ENCODE measurements at regions not wholly inside any gene's neighbourhood (a gene's known extent, or its start where the extent isn't known, plus 50 kb on each side); places are given as distances from the start of the nearest gene placed in this dataset.

- no peak for TF ChIP-seq ZBTB33 (IDR thresholded peaks at IDR 0.05; ENCODE audit: borderline replicate concordance, low read depth)
These were observed 296.0 kb downstream of the RMST start (continued) for GRCh38 chr12:97758586-97758985.

GRCh38 chr12:97760601-97761000 is 298.0 kb downstream of the RMST start:
- no peaks in the 10 kb centered on the region for H3K9me3 ChIP-seq
- ChIA-PET POLR2A (no interaction called here), CTCF (no interaction called here)
- no peak overlapping the region for H2AFZ ChIP-seq (ENCODE audit: low read depth)
- no peaks in the 10 kb centered on the region for H3F3A ChIP-seq (replicated peaks; ENCODE audit: insufficient read depth)
- H3K27me3 ChIP-seq (ENCODE audit: insufficient read depth) = no peaks in the 10 kb centered on the region
- H3K9me2 ChIP-seq = no peaks in the 10 kb centered on the region
- H3K27ac ChIP-seq (ENCODE audit: low read depth in 2 of 2, low read length in 1 of 2) = no peak overlapping the region
- WGBS (ENCODE audit: low lambda C conversion rate) = 38% methylated on average over 3 of the region's 3 CpGs
- H3K4me3 ChIP-seq (ENCODE audit: low read depth in 2 of 2, low read length in 1 of 2) = no peak overlapping the region
- DNase-seq = no peak
- H4K20me1 ChIP-seq (ENCODE audit: insufficient read depth) = no peaks in the 10 kb centered on the region
- no peak for TF ChIP-seq EZH2phosphoT487 (IDR thresholded peaks at IDR 0.05; ENCODE audit: borderline replicate concordance, low read depth)
- no peak for TF ChIP-seq ZBTB33 (IDR thresholded peaks at IDR 0.05; ENCODE audit: borderline replicate concordance, low read depth)
- no peak for TF ChIP-seq FOSL2 (IDR thresholded peaks at IDR 0.05; ENCODE audit: borderline replicate concordance, low read depth)
- no peak for TF ChIP-seq CHD2 (IDR thresholded peaks at IDR 0.05; ENCODE audit: low read length, partially characterized antibody)
- no peak for TF ChIP-seq SMC3 (IDR thresholded peaks at IDR 0.05; ENCODE audit: low read depth, low read length)
- TF ChIP-seq RFX5 (IDR thresholded peaks at IDR 0.05; ENCODE audit: low read length) = no peak
- H3K79me2 ChIP-seq (ENCODE audit: insufficient read depth) = no peaks in the 10 kb centered on the region
- peaks cover 0 to 4% of the 10 kb centered on the region in 2 experiments; a peak in 1 of 4 replicates for H3K4me1 ChIP-seq (ENCODE audit: control insufficient read depth in 1 of 2, insufficient read depth in 2 of 2, low read depth in 1 of 2, low read length in 1 of 2)
- no peaks in the 10 kb centered on the region for H3K36me3 ChIP-seq (replicated peaks in 1 of 2; ENCODE audit: control insufficient read depth in 1 of 2, insufficient read depth in 2 of 2, low read length in 1 of 2)
- H3K9ac ChIP-seq = no peak overlapping the region
- no peak overlapping the region for H3K4me2 ChIP-seq

GRCh38 chr12:97763113-97763512 is 300.5 kb downstream of the RMST start:
- H3K4me3 ChIP-seq (ENCODE audit: low read depth in 2 of 2, low read length in 1 of 2) = no peak overlapping the region
- POLR2A ChIA-PET = no interaction called here
- no peaks in the 10 kb centered on the region for H4K20me1 ChIP-seq (ENCODE audit: insufficient read depth)
- no peaks in the 10 kb centered on the region for H3K9me2 ChIP-seq
- no peaks in the 10 kb centered on the region for H3F3A ChIP-seq (replicated peaks; ENCODE audit: insufficient read depth)
- H3K9ac ChIP-seq = no peak overlapping the region
- no peak overlapping the region for H3K4me2 ChIP-seq
- peak; percentile 47 for DNase-seq
- H3K79me2 ChIP-seq (ENCODE audit: insufficient read depth) = no peaks in the 10 kb centered on the region
- CTCF ChIA-PET = no interaction called here
- no peak overlapping the region for H2AFZ ChIP-seq (ENCODE audit: low read depth)
- TF ChIP-seq EP300 (IDR thresholded peaks at IDR 0.05; ENCODE audit: borderline replicate concordance in 1 of 2, low read depth in 1 of 2, low read length in 1 of 2) (peak in 1 of 2 experiments; percentile 52; a peak in 1 of 4 replicates), GATA2 (CRISPR knock-in tag; IDR thresholded peaks at IDR 0.05) (peak; percentile 80), SMC3 (IDR thresholded peaks at IDR 0.05; ENCODE audit: low read depth, low read length) (no peak), CHD2 (IDR thresholded peaks at IDR 0.05; ENCODE audit: low read length, partially characterized antibody) (peak; percentile 59), IRF3 (IDR thresholded peaks at IDR 0.05; ENCODE audit: low read depth, low read length) (no peak), RCOR1 (IDR thresholded peaks at IDR 0.05; ENCODE audit: low read length) (peak; percentile 74; the same call in 1 of the 2 replicates)
- WGBS (ENCODE audit: low lambda C conversion rate) = 11% methylated on average over 6 of the region's 6 CpGs
- no peaks in the 10 kb centered on the region for H3K27me3 ChIP-seq (ENCODE audit: insufficient read depth)
- H3K9me3 ChIP-seq = no peaks in the 10 kb centered on the region
- H3K36me3 ChIP-seq (replicated peaks in 1 of 2; ENCODE audit: control insufficient read depth in 1 of 2, insufficient read depth in 2 of 2, low read length in 1 of 2) = no peaks in the 10 kb centered on the region
- peak overlapping the region in 1 of 2 experiments; percentile 69; a peak in 1 of 4 replicates for H3K27ac ChIP-seq (ENCODE audit: low read depth in 2 of 2, low read length in 1 of 2)
- H3K4me1 ChIP-seq (ENCODE audit: control insufficient read depth in 1 of 2, insufficient read depth in 2 of 2, low read depth in 1 of 2, low read length in 1 of 2) = peaks cover 0 to 4% of the 10 kb centered on the region in 2 experiments; a peak in 1 of 4 replicates

Data from SK-N-SH (cell line).